ENCODE measurements at regions not wholly inside any gene's neighbourhood (a gene's known extent, or its start where the extent isn't known, plus 50 kb on each side); places are given as distances from the start of the nearest gene placed in this dataset.
"Not testable (repeated sequence)": the region's sequence is repeated elsewhere in the genome, so short reads cannot be mapped to it uniquely, and the experiment has no call there.

DNA sequence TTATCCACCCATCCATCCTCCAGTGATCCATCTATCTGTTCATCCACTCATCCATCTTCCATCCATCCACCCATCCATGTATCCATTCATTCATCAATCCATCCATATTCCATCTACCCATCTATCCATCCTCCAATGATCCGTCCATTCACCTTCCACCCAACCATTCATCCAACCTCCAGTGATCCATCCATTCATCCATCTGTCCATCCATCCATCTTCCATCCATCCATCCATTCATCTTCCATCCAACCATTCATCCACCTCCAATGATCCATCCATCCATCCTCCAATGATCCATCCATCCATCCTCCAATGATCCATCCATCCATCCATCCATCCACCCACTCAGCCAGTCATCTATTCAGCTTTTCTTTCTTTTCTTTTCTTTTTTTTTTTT lies 156.5 kb upstream of the WSCD1 start:
- DNase-seq = no peak

DNA sequence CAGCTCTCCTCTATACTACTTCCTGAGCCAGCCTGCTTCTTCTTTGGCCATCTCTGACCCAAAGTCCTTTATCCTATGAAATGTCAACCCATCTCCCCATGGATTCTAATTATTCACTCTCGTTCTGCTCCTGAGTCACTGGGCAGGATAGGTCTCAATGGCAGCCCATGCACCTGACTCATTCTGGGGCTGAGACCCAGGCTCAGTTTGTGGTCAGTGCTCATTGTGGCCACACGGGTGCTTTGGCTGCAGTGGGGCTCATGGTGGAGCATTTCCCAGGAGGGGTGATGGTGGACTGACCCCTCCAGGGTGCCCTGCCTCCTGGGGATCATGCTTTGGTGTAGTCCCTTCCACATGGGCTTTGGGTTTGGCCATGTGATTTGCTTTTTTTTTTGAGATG lies 154.8 kb upstream of the WSCD1 start:
- DNase-seq = no peak

- no peak for DNase-seq
Measured at GRCh38 chr17:5919089-5919488, 151.1 kb upstream of the WSCD1 start.

GRCh38 chr17:5921512-5922282 lies 148.5 kb upstream of the WSCD1 start:
- DNase-seq = no peak

- DNase-seq = peak; percentile 64
Measured at GRCh38 chr17:5922476-5922875, 147.7 kb upstream of the WSCD1 start.

- no peak for DNase-seq
Measured at GRCh38 chr17:5929721-5930120, 140.5 kb upstream of the WSCD1 start.

DNA sequence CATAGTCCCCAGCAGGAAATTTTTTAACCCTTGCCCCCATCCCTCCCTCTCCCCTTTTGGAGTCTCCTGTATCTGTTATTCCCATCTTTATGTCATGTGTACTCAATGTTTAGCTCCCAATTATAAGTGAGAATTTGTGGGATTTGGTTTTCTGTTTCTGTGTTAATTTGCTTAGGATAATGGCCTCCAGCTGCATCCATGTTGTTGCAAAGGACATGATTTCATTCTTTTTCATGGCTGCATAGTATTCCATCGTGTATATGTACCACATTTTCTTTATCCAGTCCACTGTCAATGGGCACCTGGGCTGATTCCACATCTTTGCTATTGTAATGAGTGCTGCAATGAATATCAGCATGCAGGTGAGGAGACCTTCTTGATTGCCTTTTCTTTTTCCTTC lies 139.6 kb upstream of the WSCD1 start:
- DNase-seq = not testable (repeated sequence)

DNA sequence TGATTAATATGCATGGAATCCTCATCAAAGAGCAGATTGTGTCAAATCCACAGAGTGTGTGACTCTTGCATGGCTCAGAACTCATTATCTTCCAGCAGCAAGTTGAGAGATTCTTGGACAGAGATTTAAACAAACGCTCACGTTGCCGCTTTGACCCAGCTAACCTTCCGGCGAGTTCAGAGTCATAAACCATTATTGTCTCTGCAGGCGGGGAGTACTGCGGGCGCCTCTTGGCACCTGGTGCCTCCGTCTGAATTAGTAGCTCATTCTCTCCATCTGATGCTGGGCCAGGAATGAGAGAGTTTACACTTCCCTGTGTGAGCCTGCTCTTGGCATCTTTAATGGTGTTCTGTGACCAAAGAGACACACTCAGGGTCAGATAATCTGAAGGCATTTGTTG lies 138.6 kb upstream of the WSCD1 start:
- no peak for DNase-seq

- no peak for DNase-seq
Measured at GRCh38 chr17:5933430-5933829, 136.7 kb upstream of the WSCD1 start.

DNA sequence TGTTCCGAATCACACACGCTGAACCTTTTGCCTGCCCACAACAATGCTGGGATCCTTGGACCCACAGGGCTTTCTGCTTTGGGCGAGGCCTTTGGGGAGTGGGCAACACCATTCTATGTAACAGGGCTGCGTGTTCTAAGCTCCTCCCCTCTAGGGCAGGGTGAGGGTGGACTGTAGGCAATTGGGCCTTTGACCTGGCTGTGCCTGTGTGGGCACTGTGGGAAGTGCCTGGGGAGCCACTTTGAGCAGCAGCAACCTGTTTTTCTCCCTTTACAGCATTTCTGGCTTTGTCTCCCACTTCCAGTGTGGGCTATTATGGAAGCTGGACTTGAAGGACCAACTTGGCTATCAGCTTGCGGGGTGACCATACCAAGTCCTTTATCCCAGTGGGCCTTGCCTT lies 128.9 kb upstream of the WSCD1 start:
- DNase-seq = no peak

DNA sequence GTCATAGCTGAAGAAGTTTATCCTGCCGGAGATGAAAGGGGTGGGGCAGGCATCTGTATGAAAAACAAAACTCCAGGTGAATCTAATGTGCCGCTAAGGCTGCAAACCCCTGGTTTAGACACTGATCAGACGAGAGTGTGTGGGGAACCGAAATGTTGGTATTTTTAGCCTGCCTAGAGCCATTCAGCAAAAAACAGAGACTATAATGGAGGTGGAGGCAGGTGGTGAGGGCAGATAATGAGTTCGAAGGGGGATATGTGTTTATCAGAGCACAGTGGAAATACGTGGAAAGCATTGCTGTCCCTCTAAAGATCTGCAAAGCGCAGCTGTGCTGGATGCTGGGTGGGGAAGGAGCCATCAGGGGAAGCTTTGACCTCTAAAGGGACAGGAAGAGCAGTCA lies 127.5 kb upstream of the WSCD1 start:
- DNase-seq = no peak

DNA sequence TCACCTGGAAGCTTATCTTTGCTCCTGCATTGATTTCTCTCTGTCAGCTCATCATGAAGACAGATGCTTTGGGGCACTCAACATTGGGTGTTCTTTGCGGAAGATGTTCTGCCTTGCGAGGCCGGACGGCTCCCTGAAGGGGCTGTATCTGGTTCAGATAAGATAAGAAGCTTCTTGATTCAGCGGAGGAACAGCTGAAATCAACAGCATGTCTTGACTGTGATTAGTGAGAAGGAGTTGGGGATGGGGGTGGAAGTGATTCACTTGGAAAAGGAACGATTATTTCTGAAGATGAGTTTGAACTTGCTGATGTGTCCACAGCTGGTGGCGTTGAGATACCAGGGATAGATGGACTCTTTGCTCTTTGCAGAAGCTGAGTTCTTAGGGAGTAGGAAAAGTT lies 126.9 kb upstream of the WSCD1 start:
- DNase-seq = no peak

DNA sequence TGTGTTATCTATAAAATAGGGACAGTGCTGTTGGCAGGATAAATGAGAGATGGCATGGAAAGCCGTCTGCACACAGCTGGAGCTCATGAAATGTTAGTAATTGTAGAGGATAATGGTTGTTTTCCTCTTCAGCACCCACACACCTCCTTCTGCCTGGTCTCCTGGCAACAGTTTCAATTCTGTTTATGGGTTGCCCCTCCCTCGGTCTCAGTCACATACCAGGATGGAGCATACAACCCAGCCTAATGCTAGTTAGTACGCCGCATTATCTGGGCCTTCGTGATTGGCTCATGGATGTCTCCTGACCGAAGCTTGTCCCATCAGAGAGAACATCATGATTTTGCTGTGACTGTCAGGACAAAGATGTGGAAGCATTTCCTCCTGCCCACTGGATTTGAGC lies 126.2 kb upstream of the WSCD1 start:
- no peak for DNase-seq

GRCh38 chr17:5947701-5948180 lies 122.4 kb upstream of the WSCD1 start:
- no peak for DNase-seq

DNA sequence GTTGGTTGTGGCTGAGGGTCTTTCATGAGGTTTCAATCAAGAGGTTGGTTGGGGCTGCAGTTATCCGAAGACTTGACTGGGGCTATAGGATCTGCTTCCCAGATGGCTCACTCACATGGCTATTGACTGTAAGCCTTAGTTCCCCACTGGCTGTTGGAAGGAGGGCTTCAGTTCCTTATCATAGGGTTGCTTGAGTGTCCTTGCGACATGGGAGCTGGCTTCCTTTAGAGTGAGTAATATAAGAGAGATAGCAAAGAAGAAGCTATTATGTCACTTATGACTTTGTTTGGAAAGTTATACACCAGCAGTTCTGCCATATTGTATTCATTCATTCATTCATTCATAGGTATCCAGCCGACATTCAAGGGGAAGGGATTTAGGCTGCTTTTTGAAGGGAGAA lies 121.4 kb upstream of the WSCD1 start:
- DNase-seq = no peak

DNA sequence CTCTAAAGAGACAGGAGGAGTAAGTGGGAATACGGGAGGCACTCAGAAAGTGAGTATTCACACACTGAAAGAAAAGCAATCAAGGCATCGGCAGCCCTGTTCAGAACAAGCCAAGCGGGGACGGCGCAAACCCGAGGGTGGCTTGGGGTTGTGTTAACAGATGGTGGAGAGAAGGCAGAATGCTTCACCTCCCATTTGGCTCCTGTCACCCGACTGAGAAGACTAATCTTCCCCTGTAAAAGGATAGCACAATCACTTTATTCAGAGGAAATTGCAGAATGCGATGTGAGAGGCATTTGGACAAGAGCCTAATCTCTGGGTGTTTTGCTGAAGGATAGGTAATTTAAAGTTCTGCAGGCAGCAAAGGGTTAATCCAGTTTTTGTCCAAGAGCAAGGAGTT lies 119.3 kb upstream of the WSCD1 start:
- DNase-seq = no peak

DNA sequence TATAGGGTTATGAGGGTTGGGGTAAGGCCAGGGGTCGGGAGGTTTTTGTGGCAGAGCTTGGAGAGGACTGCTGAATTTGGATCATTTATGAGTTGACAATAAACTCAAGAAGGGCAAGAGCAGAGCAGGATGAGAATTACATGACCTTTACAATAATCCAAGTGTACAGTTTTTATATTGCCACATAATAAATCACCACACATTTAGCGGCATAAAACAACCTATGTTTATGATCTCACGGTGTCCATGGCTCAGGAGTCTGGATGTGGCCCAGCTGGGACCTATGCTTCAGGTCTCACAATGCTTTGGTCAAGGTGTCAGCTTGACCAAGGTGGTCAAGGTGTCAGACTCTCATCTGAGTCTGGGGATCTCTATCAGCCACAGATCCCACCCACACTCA lies 118.3 kb upstream of the WSCD1 start:
- no peak for DNase-seq

- no peak for DNase-seq
Measured at GRCh38 chr17:5952518-5952917, 117.7 kb upstream of the WSCD1 start.

GRCh38 chr17:5955764-5956163 lies 114.4 kb upstream of the WSCD1 start:
- no peak for DNase-seq

DNA sequence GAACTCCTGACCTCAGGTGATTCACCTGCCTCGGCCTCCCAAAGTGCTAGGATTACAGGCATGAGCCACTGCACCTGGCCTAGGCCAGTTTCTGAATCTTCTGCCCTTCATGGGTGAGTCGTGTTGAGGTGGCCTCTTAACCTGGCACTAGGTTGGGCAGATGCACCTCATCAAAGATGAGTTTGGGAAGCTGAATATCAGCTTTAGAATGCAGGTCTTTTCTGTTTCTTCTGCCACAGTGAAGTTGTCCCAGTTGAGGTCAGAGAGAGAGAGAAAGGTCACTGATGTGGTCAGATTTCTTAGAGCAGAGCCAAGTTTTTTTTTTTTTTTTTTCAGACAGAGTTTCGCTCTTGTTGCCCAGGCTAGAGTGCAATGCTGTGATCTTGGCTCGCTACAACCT lies 111.3 kb upstream of the WSCD1 start:
- no peak for DNase-seq

- no peak for DNase-seq
Measured at GRCh38 chr17:5962371-5962770, 107.8 kb upstream of the WSCD1 start.

DNA sequence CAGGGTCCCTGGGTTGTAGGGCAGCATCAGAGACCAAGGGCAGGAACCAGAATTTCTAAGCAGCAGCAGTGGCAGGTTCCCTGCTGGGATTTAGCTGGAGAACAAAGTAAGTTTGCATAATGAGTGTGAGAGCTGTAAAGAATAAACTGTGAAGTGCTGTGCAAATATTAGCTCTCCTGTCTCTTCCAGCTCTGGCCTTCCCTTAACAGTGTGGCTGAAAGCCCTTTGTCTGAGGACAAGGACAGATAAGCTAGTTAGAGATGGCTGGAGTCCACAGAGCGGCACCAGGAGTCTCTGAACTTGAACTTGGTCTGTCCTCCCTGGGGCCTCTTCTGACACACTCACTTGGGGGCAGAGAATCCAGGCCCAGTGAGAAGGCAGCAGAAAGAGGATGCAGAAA lies 98.2 kb upstream of the WSCD1 start:
- peak; percentile 40 for DNase-seq

- no peak for DNase-seq
Measured at GRCh38 chr17:5973410-5973809, 96.8 kb upstream of the WSCD1 start.

GRCh38 chr17:5975661-5976060 lies 94.5 kb upstream of the WSCD1 start:
- no peak for DNase-seq

GRCh38 chr17:5976251-5976650 lies 93.9 kb upstream of the WSCD1 start:
- DNase-seq = no peak

Data from NCI-H2029 (cell line).